Hypothalamus (tissue), 51 donors: ENCODE measurements at regions not wholly inside any gene's neighbourhood (a gene's known extent, or its start where the extent isn't known, plus 50 kb on each side); places are given as distances from the start of the nearest gene placed in this dataset.

Experiments used
- DNase-seq, 51 donors: peaks; one replicate each; lab custom pipeline; 2025; lab: John Stamatoyannopoulos, UW

DNA sequence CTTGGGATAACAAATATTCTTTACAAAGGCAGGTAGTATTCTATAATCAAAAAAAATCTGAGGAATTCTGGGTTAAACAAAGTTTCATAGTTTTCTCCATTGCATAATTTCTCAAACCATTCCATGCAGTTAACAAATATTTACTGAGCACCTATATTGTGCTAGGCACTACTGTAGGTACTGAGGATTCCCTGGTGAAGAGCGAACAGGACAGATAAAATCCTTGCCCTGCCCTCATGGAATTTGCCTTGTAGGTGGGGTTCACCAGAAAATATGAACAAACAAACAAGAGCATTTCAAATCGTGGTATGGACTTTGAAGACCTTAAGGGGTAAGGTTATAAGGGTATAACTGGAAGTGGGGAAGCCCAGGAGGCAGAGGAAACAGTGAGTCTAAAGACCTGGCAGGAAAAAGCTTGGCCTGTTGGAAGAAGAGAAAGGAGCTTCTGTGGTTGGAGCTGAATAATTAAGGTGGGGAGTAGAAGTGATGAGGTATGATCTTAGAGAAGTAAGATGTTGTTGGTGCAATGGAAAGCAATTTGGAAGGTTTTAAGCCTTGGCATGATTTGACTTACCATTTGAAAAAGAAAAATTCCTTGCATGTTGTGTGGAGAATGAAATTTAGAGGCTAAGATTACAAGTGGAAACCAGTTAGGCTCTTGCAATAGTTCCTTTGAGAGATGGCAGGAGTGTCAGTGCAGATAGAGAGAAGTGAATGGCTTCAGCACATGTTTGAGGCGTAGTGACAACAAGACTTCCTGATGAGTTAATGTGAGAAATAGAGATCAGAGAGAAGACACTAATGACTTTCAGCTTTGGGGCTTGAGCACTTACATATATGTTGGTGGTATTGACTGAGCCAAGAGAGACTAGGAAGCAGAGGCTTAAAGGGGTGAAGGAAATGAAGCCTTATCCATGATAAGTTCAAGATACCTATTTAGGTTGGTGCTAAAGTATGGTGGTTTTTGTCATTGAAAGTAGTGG lies 55.7 kb upstream of the PICALM start:
- no peak for DNase-seq

DNA sequence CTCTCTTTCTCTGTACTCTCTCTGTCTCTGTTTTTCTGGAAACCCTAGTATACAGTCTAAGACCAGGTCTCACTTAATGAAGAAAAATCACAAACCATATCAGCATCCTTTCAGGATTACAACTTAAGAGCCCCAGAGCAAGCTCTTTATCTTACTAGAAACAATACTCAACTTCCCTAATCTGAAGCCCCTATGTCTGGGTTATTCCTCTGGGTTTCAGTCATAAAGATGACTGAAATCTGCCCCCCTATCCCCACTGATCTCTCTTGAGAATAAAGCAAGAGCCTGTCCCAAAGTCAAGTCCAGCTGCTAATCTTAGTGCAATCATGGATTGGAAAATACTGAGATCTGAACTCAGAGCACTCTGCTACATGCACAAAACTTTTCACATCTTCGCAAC lies 53.9 kb upstream of the PICALM start:
- DNase-seq, result no peak

DNA sequence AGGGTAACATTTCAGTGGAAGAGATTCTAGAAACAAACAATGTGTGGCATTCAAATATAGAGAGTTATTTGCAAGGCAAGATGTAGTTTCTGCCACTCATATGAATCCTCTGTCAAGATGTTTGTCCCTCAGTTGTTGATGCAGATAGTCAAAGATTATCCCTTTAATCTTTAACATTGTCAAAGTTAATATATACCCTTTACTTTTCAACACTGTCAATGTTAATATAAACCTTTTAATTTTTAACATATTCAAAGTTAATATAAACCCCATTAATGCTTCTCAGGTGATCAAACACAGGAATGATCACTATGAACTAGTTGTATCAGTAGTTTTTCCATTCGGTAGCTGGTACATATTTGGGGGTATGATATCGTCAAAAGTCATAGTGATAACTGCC lies 51.9 kb upstream of the PICALM start:
- DNase-seq, result no peak

DNA sequence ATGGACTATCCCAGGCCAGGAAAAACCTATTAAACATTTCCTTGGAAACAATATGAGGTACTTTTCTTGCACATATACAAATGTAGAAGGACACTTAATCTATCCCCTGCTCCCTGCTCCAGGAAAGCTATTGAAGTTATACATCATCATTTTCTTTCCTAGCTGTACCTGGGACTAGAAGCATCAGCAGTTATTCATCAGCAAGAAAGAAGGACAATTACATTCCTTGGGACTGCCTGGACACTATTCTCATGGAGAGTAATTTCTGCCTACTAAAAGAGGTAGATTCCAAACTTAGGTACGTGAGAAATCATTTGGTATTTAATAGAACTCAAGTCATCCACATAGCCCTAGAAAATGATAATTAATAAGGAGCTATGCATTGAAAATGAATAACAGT lies 51.0 kb upstream of the PICALM start:
- no peak for DNase-seq

DNA sequence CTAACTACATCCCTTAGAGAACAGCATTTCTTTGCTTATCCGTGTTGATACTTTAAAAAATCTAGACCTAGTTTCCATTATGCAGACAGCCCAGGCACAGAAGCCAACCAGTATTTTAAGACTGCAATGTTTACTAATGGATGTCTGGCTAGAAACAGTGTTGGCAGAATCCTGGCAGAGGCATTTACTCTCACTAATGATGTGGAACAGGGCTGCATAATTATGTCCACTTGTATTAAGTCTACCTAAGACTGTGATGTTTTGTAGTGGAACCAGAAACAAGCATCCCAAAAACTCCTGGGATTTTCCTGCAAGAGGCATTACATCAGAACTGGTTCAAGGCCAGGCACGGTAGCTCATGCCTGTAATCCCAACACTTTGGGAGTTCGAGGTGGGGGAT lies 50.2 kb upstream of the PICALM start:
- DNase-seq, result no peak
